Mucosa of gallbladder (tissue), 1 donor: ENCODE measurements at regions not wholly inside any gene's neighbourhood (a gene's known extent, or its start where the extent isn't known, plus 50 kb on each side); places are given as distances from the start of the nearest gene placed in this dataset.

Source experiments
- DNase-seq: peaks from one replicate; pipeline ENCODE4 v3.0.0-alpha.2; 2020; ENCODE audit warnings: low spot score
- donor health status: DM: no; HTN: no; CAD: no.

DNA sequence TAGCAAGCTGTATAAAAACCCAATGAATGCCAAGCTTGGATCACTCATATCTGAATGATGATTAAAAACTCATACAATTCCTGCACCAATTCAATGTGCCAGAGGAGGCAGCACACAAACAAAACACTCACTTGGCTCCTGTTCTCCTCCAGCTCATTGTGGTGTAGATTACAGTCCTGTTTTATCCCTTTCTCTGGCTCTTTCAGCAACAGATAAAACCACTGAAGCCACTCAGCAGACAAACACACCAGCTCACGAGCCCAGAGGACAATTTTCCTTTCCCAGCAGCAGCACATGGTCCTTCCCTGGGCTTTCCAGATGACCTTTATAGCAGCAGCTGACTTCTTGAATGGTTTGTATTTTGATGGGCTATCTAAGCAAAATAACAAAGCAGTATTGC is 107.3 kb upstream of the STARD3NL start:
- DNase-seq: no peak

DNA sequence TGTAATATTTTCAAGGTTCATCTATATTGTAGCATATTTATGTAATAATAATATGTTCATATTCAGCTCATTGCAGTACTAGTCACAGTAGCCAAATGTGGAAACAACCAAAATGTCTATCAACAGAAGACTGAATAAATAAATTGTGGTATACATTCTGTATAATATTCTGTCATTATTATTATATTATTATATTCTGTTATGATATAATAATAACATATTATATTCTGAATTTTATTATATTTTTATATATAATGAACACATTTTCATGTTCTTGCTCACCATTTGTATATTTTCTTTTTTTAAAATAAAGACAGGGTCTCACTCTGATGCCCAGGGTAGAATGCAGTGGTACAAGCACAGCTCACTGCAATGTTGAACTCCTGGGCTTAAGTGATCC is 91.2 kb upstream of the STARD3NL start:
- DNase-seq: no peak

DNA sequence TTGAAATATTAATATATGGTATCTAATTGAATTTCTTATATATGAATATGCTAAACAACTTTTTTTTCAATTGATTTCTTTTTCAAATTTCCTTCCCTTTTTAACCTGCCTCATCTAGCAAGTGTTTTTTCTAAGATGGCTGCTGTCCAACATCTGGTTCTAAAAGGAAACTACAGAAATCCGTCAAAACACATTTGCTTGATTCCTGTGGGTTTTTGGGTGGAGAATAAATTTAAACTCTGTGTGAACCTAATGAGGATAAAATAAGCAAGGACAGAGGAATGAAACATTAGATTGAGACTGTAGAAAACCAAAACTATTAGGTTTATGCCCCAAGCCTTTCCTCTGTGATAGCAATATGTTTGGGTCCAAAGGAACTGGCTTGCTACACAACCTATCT is 75.5 kb upstream of the STARD3NL start:
- no peak for DNase-seq

- DNase-seq: no peak
These were observed 72.1 kb upstream of the STARD3NL start for GRCh38 chr7:38105874-38106483.

- DNase-seq: peak; percentile 72
These were observed 70.6 kb upstream of the STARD3NL start for GRCh38 chr7:38107486-38107893.

- no peak for DNase-seq
These were observed 66.0 kb upstream of the STARD3NL start for GRCh38 chr7:38112075-38112474.

DNA sequence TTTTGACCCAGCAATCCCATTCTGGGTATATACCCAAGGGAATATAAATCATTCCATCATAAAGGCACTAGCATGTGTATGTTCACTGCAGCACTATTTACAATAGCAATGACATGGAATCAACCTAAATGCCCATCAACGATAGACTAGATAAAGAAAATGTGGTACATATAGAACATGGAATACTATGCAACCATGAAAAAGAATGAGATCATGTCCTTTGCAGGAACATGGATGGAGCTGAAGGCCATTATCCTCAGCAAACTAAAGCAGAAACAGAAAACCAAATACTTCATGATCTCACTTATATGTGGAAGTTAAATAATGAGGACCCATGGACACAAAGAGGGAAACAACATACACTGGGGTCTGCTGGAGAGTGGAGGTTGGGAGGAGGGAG is 58.0 kb upstream of the STARD3NL start:
- DNase-seq: no peak

- DNase-seq: no peak
These were observed 55.5 kb upstream of the STARD3NL start for GRCh38 chr7:38122501-38122900.

- DNase-seq: no peak
These were observed 54.6 kb upstream of the STARD3NL start for GRCh38 chr7:38123494-38123893.

- no peak for DNase-seq
These were observed 50.5 kb upstream of the STARD3NL start for GRCh38 chr7:38127216-38128207.
